Hematopoietic multipotent progenitor cell treated with erythropoietin and hydrocortisone succinate and interleukin-3 and kit ligand, for 15 days (in vitro differentiated cells): ENCODE measurements at regions not wholly inside any gene's neighbourhood (a gene's known extent, or its start where the extent isn't known, plus 50 kb on each side); places are given as distances from the start of the nearest gene placed in this dataset.

ENCODE experiments used
- DNase-seq: peaks from one replicate; pipeline ENCODE4 v3.0.0-alpha.2; 2015; ENCODE audit warnings: low spot score

DNA sequence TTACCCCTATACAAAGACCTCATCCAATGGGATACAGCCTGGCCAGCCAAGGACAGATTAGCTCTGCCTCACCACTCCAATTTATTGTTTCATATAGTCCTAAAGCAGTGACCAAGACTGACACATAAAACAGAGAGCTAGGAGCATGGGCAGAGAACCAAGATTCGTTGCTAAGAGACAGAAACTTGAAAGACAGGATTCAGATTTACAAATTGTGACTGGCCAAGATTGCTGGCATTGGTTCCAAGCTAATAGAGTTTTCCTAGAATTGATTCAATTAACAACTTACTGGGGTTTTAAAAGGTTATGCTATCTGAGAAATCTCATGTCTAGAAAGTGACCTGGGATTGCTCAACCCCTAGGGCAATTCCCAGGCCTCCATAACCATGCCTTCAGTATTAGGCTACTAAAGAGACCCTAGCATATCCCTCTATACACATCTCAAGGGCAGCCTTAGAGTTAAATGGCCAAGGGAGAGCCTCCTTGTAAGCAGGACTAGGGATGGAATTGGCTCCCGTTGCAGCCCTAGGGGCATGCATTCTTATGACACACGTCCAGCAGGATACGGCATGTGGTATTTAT lies 75.6 kb downstream of the ICOS start:
- no peak for DNase-seq

- no peak for DNase-seq
These were observed 78.7 kb downstream of the ICOS start for GRCh38 chr2:204015118-204015843.

DNA sequence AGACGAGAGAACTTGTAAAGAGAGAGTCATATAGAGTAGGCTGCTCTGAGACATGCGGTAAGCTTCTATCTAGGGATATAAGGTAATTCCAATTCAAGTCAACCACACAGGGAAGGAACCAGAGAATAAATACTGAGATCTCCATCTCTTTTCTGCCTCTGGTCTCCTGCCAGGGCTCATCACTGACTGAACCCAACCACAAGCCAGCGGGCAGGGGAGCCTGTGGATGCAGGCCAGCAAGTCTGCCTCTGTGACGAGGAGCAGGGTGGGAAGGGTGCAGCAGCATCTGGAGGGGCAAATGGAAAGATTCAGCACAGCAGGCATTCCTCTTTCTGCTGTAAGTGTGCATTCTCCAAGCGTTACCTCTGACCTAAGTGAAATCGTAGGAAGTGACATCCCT lies 82.2 kb downstream of the ICOS start:
- DNase-seq = no peak

- DNase-seq = no peak
These were observed 83.3 kb downstream of the ICOS start for GRCh38 chr2:204019572-204020501.

DNA sequence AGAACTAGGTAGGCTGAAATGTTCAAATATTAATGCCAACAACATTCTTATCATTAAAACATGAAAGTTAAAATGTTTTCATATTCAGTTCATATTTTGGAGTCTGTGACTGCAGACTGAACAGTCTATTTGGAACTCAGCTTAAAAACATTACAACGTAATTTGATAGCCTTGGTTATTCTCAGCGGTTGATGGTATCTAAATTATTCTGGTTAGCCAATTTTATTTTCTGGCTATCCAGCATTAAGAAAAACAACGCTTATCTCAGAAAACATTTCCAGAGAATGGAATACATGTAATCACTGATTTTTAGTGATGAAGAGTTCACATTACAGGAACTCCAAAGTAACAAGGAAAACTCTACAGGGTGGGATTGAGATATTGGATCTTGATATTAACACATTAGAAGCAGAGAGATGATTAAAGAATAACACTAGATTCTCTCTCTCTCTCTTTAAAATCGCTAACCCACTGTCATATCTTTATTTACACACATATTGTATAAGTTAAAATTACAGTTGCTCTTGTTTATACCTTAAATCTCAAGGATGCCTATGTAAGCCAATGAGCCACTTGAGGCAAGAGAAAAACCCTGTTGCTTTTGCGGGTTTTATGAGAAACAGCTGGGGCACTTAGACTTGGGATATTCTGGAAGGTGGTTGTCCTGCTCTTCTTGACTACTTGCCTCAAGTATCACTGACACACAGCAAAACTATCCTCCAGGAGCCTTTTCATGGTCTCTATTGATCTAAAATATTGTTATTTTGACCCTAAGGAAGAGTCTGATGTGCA lies 84.9 kb downstream of the ICOS start:
- no peak for DNase-seq

- no peak for DNase-seq
These were observed 86.0 kb downstream of the ICOS start for GRCh38 chr2:204022550-204022949.

GRCh38 chr2:204023088-204023487 lies 86.5 kb downstream of the ICOS start:
- no peak for DNase-seq

- no peak for DNase-seq
These were observed 87.9 kb downstream of the ICOS start for GRCh38 chr2:204024503-204024902.

DNA sequence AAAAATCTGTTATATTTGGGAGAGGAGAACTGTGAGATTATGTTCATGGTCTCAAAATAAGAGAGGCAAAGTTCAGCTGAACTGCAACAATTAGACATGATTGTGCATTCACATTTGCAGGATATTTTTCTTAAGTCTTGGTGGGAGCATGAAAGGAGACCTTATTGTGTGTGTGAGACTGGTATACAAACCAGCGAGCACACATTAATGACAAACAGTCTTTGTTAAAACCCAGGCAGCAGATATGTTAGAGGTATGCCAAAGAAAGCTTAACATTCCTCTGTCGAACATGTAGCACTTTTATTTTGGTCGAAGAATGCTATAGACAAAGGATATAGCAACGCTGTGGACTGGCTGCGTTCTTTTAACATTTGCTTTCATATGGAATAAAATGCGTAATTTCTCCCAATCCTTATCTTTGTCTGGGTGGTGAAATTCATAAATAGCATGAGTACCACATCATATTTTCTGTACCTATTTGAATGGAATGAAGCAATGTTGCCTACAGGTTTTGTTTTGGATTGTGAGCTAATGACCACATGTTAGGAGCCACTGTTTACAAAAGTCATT lies 88.4 kb downstream of the ICOS start:
- no peak for DNase-seq

GRCh38 chr2:204026294-204026693 lies 89.7 kb downstream of the ICOS start:
- no peak for DNase-seq

GRCh38 chr2:204027091-204027490 lies 90.5 kb downstream of the ICOS start:
- no peak for DNase-seq

DNA sequence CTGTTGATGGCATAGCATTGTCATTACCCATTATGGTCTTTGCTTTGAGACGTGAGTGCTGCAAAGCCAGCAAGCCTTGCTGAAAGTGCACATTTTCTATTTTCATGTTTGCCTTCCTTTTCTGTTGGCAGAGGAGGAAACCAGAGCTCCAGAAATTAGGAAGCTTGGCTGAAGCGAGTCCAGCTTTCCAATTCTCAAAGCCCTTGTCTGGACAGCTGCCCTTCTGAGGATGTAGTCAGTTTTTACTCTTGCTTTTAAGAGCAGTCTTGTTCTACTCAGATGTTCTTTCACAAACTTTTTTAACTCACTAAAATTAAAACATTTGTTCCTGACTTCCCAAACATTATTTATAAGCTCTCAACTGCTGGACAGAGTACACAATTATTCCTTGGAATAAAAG lies 93.8 kb downstream of the ICOS start:
- no peak for DNase-seq

GRCh38 chr2:204031056-204031455 lies 94.5 kb downstream of the ICOS start:
- DNase-seq = no peak

DNA sequence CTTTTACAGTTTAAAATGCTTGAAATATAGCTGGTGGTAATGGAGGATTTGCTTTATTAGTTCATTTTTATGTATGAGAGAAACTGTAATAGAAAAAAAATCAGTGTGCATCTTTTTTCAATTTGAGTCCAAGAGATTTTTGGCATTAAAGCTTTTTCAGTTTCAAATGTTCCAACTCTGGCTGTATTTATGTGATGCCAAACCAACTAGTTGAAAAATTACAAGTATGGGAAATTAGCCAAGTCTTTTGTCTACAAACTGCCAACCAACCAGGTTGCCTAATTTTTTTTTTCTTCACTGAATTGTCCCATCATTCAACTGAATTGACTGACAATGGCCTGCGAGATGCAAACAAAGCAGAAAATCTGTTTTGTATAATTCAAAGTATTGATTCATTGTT lies 95.7 kb downstream of the ICOS start:
- DNase-seq = no peak

- DNase-seq = no peak
These were observed 97.3 kb downstream of the ICOS start for GRCh38 chr2:204033611-204034495.

DNA sequence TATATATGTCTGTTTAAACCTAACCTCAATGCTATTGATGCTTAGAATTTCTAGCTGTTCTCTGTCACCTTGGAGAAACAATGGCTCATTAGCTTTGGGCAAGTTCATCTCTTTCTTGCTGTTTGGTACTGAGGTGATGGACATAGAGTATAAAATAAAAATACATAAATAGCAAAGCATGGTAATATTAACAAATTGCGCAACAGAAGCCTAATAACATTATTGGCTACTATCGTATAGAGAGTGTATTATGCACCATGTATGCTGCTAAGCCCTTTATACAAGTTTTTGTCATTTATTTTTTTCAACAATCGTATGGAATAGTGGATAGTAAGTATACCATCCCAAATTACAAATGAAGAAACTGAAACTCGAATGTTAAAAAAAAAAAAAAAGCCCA lies 100.1 kb downstream of the ICOS start:
- no peak for DNase-seq

DNA sequence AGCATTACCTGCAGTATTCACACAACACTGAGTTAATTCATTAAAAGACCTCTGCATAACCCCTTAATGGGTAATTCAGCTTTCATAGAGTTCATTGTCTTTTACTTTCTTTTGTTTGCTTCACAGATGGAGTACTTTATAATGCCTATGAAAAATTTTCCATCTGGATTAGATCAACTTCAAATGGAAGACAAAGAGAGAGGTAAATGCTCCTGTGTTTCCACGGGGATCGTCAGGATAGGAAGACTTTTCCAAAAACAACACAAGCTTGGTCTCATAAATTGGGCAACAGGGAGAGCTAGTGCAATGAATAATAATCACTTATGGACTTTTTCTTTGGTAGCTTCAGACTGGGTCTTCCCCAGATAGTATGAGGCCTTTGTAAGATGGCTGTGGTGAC lies 100.7 kb downstream of the ICOS start:
- no peak for DNase-seq

DNA sequence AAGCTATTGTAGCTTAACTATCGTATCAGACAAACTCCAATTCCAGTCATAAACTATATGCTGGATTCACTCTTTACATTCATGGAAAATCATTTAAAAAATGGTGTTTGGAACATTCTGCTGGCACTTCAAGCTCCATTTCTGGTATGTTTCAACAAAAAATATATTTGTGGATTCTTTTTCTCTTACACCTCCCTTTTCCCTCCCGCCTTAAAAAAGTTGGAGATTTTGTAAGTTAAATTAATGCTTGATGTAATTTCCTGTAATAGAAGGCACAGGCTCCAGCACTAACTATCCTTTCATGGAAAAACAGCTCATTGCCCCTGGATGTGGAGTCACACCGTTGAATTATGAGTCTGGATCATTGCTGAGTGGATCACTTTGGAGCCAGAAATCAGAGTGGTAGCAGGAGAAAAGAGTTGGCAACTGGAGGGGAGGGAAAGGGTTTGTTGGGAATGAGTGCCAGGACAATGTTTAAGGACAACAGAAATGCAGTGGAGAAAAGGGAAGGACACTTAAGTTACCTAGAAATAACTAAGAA lies 102.8 kb downstream of the ICOS start:
- no peak for DNase-seq

- DNase-seq = no peak
These were observed 103.5 kb downstream of the ICOS start for GRCh38 chr2:204040016-204040415.

DNA sequence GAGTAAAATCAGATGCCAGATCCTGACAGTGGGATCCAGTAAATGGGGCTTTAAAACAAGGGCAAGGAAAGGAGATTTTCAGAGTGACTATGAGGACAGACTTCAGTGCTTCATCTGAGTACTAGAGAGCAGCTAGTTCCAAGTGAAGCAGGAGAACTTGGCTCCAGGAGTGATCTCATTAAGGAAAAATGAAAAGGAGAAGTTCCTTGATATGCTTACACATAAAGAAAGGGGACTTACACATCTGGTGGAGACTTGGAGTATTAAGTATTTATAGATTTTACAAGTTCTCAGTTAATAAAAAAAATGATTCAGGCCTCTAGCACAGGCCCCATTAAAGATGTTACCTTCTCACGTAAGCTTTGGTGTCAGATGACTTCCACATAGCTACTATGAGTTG lies 105.8 kb downstream of the ICOS start:
- no peak for DNase-seq

GRCh38 chr2:204046145-204046544 lies 109.6 kb downstream of the ICOS start:
- no peak for DNase-seq
